CD4-positive, alpha-beta T cell treated with Interleukin-17A for 4 hours (primary cell): ENCODE measurements at regions not wholly inside any gene's neighbourhood (a gene's known extent, or its start where the extent isn't known, plus 50 kb on each side); places are given as distances from the start of the nearest gene placed in this dataset.

Experiments
- DNase-seq: peaks from one replicate; pipeline ENCODE4 v3.0.0-alpha.2; 2020; ENCODE audit warnings: mixed read lengths

GRCh38 chr2:106572541-106573450 is 85.6 kb downstream of the CD8B2 start:
- no peak for DNase-seq

DNA sequence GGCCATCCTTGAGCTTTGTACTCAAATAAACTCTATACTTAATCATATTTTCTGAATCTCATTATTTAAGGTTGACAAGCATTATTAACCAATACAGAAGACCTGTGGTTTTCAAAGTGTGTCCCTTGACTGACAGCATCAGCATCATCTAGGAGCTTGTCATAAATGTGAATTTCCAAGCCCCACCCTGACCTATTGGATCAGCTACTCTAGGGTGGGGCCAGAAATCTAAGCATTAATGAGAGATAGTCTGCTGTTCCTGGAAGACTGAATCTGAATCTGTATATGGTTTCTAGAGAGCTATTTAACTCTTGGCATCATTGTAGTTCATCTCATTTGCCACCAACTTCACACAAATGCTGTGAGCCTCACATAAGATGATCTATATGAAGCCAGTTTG is 86.6 kb downstream of the CD8B2 start:
- DNase-seq: no peak

- no peak for DNase-seq
These were observed 88.8 kb downstream of the CD8B2 start for GRCh38 chr2:106575955-106576354.

DNA sequence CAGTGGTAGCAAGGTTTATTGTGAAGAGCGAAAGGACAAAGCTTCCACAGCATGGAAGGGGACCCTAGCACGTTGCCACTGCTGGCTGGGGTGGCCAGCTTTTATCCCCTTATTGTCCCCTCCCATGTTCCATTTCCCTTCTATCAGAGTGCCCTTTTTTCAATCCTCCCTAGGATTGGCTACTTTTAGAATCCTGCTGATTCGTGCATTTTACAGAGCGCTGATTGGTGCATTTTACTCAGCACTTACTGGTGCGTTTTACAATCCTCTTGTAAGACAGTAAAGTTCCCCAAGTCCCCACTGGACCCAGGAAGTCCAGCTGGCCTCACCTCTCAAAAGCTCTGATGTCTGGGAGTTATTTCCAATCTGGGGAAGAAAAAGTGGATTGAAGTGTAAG is 90.1 kb downstream of the CD8B2 start:
- no peak for DNase-seq

- DNase-seq: no peak
These were observed 92.6 kb downstream of the CD8B2 start for GRCh38 chr2:106579750-106580197.

- no peak for DNase-seq
These were observed 93.1 kb downstream of the CD8B2 start for GRCh38 chr2:106580241-106580640.

GRCh38 chr2:106581328-106581727 is 94.2 kb downstream of the CD8B2 start:
- no peak for DNase-seq

- DNase-seq: no peak
These were observed 94.6 kb downstream of the CD8B2 start for GRCh38 chr2:106581755-106582147.

DNA sequence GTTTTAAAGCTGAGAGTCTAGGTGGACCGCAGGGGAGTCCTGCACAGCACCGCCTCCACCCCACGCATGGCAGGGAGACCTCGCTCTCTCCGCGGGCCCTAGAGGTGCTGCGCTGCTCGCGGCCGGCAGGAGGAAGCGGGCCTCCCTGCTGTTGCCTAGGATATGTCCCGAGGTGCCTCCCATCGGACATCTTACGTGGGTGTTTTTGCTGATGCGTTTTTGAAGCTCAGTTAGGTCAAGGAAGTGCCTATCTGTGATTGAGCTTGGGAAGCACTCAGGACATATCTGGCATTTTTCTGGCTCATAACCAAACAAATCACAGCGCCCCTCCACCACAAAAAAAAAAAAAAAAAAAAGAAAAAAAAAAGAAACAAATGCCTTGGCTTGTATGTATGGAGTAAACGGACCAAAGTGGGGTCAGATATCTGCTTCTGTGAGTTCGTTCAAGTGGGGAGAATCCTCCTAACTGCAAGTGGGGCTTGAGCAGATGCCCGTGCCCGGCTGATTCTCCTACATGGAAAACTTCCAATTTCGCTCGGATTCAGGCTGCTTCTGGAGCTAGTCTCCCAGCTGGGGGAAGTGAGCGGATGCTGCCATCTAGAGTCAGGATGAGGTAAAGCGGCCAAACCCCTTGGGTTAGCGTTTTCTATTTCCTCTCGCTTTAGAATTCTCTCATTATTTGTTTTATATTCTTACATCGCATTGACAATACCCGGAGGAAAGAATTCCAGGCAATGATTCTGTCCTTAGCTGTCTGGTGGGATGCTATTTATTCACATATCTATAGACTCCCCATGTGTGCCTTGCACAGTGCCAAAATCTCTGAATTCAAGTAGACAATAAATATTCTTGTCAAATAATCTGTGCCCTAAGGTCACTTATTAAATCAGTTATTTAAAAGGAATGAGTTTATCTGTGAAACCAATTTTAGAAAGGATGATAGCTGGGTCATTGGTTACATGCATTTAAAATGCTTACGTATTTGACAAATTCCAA is 95.3 kb downstream of the CD8B2 start:
- peak; percentile 49 for DNase-seq

DNA sequence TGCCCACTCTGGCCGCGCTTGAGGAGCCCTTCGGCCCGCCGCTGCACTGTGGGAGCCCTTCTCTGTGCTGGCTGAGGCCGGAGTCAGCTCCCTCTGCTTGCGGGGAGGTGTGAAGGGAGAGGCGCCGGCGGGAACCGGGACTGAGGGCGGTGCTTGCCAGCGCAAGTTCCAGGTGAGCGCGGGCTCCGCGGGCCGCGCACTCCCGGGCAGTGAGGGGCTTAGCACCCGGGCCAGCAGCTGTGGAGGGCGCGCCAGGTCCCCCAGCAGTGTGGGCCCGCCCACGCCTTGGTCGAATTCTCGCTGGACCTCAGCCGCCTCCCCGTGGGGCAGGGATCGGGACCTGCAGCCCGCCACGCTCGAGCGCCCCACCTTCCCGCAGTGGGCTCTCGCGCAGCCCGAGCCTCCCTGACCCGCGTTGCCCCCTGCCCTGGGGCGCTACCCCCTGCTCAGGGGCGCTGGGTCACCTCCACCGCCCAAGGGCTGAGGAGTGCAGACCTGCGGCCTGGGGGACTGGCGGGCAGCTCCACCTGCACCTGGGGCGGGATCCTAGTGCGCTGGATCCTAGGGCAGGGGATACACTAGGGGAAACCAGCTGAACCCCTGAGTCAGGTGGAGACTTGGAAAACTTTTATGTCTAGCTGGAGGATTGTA is 97.3 kb downstream of the CD8B2 start:
- DNase-seq: no peak

GRCh38 chr2:106596844-106597243 is 109.7 kb downstream of the CD8B2 start:
- DNase-seq: no peak

GRCh38 chr2:106599540-106599939 is 112.4 kb downstream of the CD8B2 start:
- DNase-seq: no peak

DNA sequence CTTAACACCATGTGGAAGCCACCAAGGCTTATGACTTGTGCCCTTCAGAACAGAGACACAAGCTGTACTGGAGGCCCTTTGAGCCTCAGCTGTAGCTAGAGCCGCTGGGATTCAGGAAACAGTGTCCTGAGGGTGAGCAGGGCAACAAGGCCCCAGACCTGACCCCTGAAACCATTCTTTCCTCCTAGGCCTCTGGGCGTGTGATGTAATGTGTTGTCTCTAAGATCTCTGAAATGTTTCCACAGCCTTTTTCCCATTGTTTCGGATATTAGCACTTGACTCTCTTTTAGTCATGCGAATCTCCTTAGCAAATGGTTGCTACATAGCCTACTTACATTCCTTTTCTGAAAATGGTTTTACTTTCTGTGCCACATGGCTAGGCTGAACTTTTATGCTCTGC is 114.9 kb downstream of the CD8B2 start:
- DNase-seq: no peak

DNA sequence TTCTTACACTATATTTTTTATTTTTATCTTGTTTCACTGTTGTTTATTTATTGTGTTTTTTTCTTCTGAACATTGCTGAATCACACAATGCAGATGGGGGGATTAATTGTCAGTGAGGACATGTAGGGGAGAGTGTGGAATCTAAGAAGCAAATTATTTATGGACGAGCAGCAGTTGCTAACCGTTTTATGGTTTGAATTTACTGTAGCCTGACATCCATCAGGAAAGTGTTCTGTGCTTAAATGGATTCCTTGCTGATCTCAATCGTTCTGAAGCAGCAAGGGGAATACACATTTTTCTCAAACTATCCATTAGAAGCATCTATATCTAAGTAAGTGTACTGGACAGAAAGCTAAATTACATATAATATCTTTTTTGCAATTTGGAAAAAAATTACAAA is 119.5 kb downstream of the CD8B2 start:
- DNase-seq: no peak

GRCh38 chr2:106607371-106607770 is 120.2 kb downstream of the CD8B2 start:
- DNase-seq: no peak

- no peak for DNase-seq
These were observed 122.6 kb downstream of the CD8B2 start for GRCh38 chr2:106609780-106610179.

DNA sequence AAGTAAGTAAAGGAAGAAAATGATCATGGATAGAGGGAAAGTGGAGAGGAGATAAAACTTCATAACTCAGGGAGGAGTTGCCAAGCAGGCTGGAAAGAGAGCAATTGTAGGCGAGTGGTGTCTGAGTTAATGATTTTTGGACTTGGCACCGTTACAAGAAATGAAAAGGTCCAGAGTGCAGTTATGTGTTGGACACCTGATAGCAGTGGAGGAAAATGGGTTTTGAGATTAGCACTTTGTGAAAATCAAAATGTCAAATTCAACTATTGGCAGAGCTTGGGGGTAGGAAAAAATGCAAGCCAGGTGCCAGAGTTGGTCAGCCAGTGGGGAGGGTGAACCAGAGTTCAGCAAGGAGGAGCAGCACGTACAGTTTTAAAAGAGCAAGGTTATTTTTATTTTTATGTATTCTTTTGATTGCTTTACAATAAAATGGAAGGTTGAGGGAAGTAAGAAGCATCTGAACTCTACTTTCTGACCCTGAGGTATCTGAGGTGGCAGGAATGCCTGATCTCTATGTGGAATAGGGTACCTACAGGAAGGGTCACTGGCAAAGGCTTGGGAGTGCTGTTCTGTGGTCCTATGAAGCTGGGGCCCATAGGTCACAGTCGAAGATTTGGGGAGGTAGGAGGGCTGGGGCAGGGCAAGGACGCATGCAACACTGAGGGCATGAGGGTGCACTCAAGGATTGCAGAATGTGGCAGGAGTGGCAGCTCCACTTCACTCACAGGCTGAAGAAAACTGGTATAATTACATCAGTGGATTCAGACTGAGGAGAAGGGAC is 127.5 kb downstream of the CD8B2 start:
- DNase-seq: no peak

GRCh38 chr2:106618614-106619013 is 131.4 kb downstream of the CD8B2 start:
- DNase-seq: no peak

GRCh38 chr2:106623456-106623855 is 136.3 kb downstream of the CD8B2 start:
- DNase-seq: no peak

DNA sequence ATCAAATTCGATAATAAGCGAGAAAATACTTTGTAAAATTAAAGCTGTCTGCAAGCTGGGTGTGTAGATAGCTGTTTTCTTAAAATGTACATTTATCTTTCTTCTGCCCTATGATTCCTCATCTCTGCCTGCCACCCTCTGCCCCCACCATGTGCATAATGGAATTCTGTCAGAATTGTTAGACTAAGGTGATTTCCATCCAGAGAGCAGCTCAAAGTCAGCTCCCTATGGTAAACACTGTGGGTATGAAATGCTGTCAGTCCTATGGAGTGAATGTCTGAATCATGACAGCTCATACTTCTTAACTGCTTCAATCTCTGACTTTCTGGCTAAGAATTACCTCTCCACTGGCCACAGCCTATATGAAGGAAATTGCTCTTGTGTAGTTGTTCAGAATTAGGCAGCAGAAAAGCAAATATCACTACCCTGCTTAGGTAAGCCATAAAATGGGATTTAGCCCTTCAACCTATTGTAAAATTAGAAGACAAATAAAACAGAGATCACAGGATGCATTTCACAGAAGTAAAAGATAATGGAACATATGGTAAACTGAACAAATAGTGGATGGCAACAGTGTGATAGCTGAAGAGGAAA is 137.7 kb downstream of the CD8B2 start:
- DNase-seq: no peak

DNA sequence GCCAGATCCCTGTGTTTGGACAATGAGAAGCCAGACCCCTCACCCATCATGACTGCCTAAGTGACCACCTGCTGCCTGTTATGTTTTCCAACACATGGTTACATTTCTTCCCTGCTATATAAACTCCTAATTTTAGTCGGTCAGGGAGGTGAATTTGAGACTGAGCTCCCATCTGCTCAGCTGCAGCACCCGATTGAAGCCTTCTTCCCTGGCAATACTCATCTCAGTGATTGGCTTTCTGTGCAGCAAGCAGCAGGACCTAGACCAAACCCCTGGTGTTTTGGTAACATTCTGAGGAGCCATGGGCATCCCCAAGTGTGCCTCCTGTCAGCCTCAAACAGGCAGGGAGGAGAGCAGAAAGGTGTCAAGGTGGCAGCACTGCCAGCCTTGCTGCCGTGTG is 141.2 kb downstream of the CD8B2 start:
- DNase-seq: no peak

DNA sequence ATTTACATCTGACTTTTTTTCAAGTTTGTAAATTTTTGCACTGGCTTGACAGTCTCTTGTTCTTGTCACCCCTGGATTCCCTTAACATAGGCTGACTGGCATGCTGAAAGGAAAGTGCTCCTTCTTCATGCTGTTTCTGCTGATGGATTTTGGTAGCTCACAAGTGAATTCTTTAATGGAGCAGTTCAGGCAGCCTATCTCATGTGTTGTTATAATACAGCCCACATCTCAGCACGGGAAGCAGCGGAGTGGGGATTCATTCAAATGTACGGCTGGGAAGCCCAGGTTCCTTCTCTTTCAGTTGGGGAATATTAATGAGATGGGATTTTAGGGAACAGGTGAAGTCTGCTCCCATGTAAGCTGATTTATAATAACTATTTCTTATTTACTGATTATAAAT is 142.8 kb downstream of the CD8B2 start:
- DNase-seq: no peak
